ENCODE measurements at regions not wholly inside any gene's neighbourhood (a gene's known extent, or its start where the extent isn't known, plus 50 kb on each side); places are given as distances from the start of the nearest gene placed in this dataset.

DNA sequence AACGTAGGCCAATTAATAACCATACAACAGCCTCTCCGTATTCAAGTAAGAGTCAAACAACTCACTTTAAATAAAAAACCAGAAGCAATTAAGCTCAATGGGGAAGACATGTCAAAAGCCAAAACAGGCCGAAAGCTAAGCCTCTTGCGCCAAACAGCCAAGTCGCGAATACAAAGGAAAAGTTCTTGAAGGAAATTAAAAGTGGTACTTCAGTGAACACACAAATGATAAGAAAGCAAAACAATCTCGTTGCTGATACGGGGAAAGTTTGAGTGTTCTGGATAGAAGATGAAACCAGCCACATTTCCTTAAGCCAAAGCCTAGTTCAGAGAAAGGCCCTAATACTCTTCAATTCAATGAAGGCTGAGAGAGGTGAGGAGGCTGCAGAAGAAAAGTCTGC lies 53.4 kb downstream of the SIPA1L2 start:
- Mint-ChIP-seq H3K9me3 (no peaks in the 10 kb centered on the region), H3K4me1 (peaks cover 76% of the 10 kb centered on the region), H3K36me3 (no peaks in the 10 kb centered on the region), H3K27me3 (ENCODE audit: low read depth) (no peaks in the 10 kb centered on the region; the same call in 1 of the 2 replicates), H3K27ac (no peak overlapping the region), H3K4me3 (no peak overlapping the region)
- DNase-seq (ENCODE audit: low spot score): no peak
- ChIA-PET POLR2A (no interaction called here), CTCF (interaction anchor here (0.6 kb wide), 1 partner anchor 269 kb away, joined by 4 read pairs; no protein-coding TSS in a partner anchor)
- TF ChIP-seq, protein P1, sequence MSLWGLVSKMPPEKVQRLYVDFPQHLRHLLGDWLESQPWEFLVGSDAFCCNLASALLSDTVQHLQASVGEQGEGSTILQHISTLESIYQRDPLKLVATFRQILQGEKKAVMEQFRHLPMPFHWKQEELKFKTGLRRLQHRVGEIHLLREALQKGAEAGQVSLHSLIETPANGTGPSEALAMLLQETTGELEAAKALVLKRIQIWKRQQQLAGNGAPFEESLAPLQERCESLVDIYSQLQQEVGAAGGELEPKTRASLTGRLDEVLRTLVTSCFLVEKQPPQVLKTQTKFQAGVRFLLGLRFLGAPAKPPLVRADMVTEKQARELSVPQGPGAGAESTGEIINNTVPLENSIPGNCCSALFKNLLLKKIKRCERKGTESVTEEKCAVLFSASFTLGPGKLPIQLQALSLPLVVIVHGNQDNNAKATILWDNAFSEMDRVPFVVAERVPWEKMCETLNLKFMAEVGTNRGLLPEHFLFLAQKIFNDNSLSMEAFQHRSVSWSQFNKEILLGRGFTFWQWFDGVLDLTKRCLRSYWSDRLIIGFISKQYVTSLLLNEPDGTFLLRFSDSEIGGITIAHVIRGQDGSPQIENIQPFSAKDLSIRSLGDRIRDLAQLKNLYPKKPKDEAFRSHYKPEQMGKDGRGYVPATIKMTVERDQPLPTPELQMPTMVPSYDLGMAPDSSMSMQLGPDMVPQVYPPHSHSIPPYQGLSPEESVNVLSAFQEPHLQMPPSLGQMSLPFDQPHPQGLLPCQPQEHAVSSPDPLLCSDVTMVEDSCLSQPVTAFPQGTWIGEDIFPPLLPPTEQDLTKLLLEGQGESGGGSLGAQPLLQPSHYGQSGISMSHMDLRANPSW (CRISPR knock-in tag; conservative IDR thresholded peaks at IDR 0.05; ENCODE audit: low read depth): no peak
- TF ChIP-seq, protein P2, sequence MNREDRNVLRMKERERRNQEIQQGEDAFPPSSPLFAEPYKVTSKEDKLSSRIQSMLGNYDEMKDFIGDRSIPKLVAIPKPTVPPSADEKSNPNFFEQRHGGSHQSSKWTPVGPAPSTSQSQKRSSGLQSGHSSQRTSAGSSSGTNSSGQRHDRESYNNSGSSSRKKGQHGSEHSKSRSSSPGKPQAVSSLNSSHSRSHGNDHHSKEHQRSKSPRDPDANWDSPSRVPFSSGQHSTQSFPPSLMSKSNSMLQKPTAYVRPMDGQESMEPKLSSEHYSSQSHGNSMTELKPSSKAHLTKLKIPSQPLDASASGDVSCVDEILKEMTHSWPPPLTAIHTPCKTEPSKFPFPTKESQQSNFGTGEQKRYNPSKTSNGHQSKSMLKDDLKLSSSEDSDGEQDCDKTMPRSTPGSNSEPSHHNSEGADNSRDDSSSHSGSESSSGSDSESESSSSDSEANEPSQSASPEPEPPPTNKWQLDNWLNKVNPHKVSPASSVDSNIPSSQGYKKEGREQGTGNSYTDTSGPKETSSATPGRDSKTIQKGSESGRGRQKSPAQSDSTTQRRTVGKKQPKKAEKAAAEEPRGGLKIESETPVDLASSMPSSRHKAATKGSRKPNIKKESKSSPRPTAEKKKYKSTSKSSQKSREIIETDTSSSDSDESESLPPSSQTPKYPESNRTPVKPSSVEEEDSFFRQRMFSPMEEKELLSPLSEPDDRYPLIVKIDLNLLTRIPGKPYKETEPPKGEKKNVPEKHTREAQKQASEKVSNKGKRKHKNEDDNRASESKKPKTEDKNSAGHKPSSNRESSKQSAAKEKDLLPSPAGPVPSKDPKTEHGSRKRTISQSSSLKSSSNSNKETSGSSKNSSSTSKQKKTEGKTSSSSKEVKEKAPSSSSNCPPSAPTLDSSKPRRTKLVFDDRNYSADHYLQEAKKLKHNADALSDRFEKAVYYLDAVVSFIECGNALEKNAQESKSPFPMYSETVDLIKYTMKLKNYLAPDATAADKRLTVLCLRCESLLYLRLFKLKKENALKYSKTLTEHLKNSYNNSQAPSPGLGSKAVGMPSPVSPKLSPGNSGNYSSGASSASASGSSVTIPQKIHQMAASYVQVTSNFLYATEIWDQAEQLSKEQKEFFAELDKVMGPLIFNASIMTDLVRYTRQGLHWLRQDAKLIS (CRISPR knock-in tag; IDR thresholded peaks at IDR 0.05; ENCODE audit: borderline replicate concordance): no peak
- TF ChIP-seq ELF4 (CRISPR knock-in tag; IDR thresholded peaks at IDR 0.05; ENCODE audit: low read depth) (no peak), RORB (CRISPR knock-in tag; IDR thresholded peaks at IDR 0.05) (no peak), NFE2L1 (CRISPR knock-in tag; IDR thresholded peaks at IDR 0.05) (no peak), ZNF138 (CRISPR knock-in tag; conservative IDR thresholded peaks at IDR 0.05) (no peak), CBFB (CRISPR knock-in tag; IDR thresholded peaks at IDR 0.05; ENCODE audit: low read depth) (no peak), ZNF121 (CRISPR knock-in tag; IDR thresholded peaks at IDR 0.05) (no peak), SMAD3 (CRISPR knock-in tag; IDR thresholded peaks at IDR 0.05; ENCODE audit: borderline replicate concordance) (no peak)
- no peak for ATAC-seq

DNA sequence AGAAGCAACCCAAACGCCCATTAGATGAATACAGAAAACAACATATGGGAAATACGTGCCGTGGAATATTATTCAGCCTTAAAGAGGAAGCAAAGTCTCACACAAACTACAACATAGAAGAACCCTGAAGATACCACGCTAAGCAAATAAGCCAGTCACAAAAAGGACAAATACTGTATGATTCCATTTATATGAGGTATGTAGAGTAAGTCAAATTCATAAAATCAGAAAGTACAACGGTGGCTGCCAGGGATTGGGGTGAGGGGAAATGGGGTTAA lies 54.2 kb downstream of the SIPA1L2 start:
- CTCF ChIA-PET: no interaction called here
- TF ChIP-seq, protein P3, sequence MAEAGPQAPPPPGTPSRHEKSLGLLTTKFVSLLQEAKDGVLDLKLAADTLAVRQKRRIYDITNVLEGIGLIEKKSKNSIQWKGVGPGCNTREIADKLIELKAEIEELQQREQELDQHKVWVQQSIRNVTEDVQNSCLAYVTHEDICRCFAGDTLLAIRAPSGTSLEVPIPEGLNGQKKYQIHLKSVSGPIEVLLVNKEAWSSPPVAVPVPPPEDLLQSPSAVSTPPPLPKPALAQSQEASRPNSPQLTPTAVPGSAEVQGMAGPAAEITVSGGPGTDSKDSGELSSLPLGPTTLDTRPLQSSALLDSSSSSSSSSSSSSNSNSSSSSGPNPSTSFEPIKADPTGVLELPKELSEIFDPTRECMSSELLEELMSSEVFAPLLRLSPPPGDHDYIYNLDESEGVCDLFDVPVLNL (CRISPR knock-in tag; IDR thresholded peaks at IDR 0.05; ENCODE audit: borderline replicate concordance, low read depth): no peak
- no peak overlapping the region for H3K4me3 Mint-ChIP-seq
- POLR2A ChIA-PET: no interaction called here
- H3K4me1 Mint-ChIP-seq: peaks cover 77% of the 10 kb centered on the region
- no peaks in the 10 kb centered on the region for H3K9me3 Mint-ChIP-seq
- H3K27me3 Mint-ChIP-seq (ENCODE audit: low read depth): no peaks in the 10 kb centered on the region; the same call in 1 of the 2 replicates
- no peak overlapping the region for H3K27ac Mint-ChIP-seq
- ATAC-seq: no peak
- no peaks in the 10 kb centered on the region for H3K36me3 Mint-ChIP-seq
- no peak for DNase-seq (ENCODE audit: low spot score)

DNA sequence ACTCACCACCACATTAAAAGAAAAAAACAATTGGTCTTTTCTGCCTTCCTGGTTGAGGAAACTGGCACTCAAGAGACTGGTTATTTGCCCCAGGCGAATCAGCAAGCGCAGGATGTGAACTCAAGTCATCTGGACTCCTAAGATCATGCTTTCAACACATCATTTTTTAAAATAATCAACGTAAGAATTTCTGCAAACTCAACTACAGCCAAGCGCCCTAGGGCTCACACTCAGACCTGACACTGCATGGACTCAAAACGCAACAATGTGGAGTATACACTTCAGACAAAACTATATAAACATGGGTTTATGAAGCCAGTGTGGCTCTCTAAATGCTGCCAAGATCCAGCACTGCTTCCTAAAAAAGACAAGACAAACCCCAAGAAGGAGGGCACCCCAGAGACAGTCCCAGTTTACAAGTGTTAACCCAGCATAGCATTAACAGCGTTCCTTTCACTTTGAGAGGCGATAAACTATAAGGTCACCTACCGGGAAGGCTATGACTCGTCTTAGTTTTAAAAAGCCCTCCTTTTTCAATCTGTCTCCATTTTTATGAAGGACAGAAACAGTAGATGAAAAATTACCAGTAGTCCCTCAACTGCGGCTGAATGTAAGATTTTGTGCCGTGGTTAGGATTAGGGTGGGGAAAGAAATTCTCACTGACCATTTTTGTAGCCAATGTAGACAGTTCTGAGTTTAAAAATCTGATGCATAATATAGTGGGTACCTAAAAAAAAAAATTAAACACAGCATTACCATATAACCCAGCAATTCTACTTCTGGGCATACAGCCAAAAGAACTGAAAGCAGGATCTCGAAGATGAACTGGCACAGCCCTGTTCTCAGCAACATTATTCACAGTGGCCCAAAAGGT lies 54.8 kb downstream of the SIPA1L2 start:
- Mint-ChIP-seq H3K27ac (peak overlapping the region; percentile 42; the same call in 1 of the 2 replicates), H3K4me3 (no peak overlapping the region), H3K36me3 (no peaks in the 10 kb centered on the region), H3K27me3 (ENCODE audit: low read depth) (no peaks in the 10 kb centered on the region; the same call in 1 of the 2 replicates), H3K4me1 (peaks cover 72% of the 10 kb centered on the region), H3K9me3 (no peaks in the 10 kb centered on the region)
- POLR2A ChIA-PET: no interaction called here
- ATAC-seq: no peak
- DNase-seq (ENCODE audit: low spot score): no peak
- CTCF ChIA-PET: no interaction called here
- TF ChIP-seq, protein P4, sequence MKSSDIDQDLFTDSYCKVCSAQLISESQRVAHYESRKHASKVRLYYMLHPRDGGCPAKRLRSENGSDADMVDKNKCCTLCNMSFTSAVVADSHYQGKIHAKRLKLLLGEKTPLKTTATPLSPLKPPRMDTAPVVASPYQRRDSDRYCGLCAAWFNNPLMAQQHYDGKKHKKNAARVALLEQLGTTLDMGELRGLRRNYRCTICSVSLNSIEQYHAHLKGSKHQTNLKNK (CRISPR knock-in tag; IDR thresholded peaks at IDR 0.05): no peak
- TF ChIP-seq GRHL2 (CRISPR knock-in tag; IDR thresholded peaks at IDR 0.05; ENCODE audit: insufficient replicate concordance, severe bottlenecking) (no peak), ZBTB21 (CRISPR knock-in tag; IDR thresholded peaks at IDR 0.05; ENCODE audit: borderline replicate concordance) (no peak), JUN (CRISPR knock-in tag; IDR thresholded peaks at IDR 0.05) (no peak), ZNF219 (CRISPR knock-in tag; IDR thresholded peaks at IDR 0.05; ENCODE audit: borderline replicate concordance) (no peak), TP53 (CRISPR knock-in tag; IDR thresholded peaks at IDR 0.05) (no peak), MYBL2 (CRISPR knock-in tag; IDR thresholded peaks at IDR 0.05) (no peak), FOXJ3 (CRISPR knock-in tag; IDR thresholded peaks at IDR 0.05; ENCODE audit: borderline replicate concordance) (no peak)
- TF ChIP-seq, protein P2 (CRISPR knock-in tag; IDR thresholded peaks at IDR 0.05; ENCODE audit: borderline replicate concordance): no peak
